HG03108 (cell line): ENCODE measurements at regions not wholly inside any gene's neighbourhood (a gene's known extent, or its start where the extent isn't known, plus 50 kb on each side); places are given as distances from the start of the nearest gene placed in this dataset.

Source experiments
- ATAC-seq: cut with Tn5 transposase; IDR thresholded peaks from one replicate; pipeline ENCODE4 v1.9.1; 2021; ENCODE audit warnings: moderate library complexity; ENCODE audit not compliant: unreplicated experiment

- no peak for ATAC-seq
Observed at GRCh38 chr5:73267766-73268435, 94.9 kb downstream of the TMEM174 start.

- no peak for ATAC-seq
Observed at GRCh38 chr5:73266925-73267765, 94.2 kb downstream of the TMEM174 start.

GRCh38 chr5:73266176-73266738 is 93.3 kb downstream of the TMEM174 start:
- no peak for ATAC-seq

- no peak for ATAC-seq
Observed at GRCh38 chr5:73265641-73266040, 92.6 kb downstream of the TMEM174 start.

GRCh38 chr5:73264631-73265030 is 91.6 kb downstream of the TMEM174 start:
- no peak for ATAC-seq

- ATAC-seq: no peak
Observed at GRCh38 chr5:73263001-73263710, 90.2 kb downstream of the TMEM174 start.

- no peak for ATAC-seq
Observed at GRCh38 chr5:73256862-73257261, 83.9 kb downstream of the TMEM174 start.

- no peak for ATAC-seq
Observed at GRCh38 chr5:73256462-73256861, 83.5 kb downstream of the TMEM174 start.

GRCh38 chr5:73256012-73256411 is 83.0 kb downstream of the TMEM174 start:
- ATAC-seq: no peak

- ATAC-seq: no peak
Observed at GRCh38 chr5:73254642-73255041, 81.6 kb downstream of the TMEM174 start.

GRCh38 chr5:73253047-73253660 is 80.2 kb downstream of the TMEM174 start:
- no peak for ATAC-seq

GRCh38 chr5:73250645-73251044 is 77.7 kb downstream of the TMEM174 start:
- ATAC-seq: no peak

- ATAC-seq: no peak
Observed at GRCh38 chr5:73242735-73243134, 69.7 kb downstream of the TMEM174 start.

- no peak for ATAC-seq
Observed at GRCh38 chr5:73238873-73239272, 65.9 kb downstream of the TMEM174 start.

- ATAC-seq: no peak
Observed at GRCh38 chr5:73236541-73237128, 63.6 kb downstream of the TMEM174 start.

- ATAC-seq: no peak
Observed at GRCh38 chr5:73234204-73234555, 61.2 kb downstream of the TMEM174 start.

GRCh38 chr5:73233461-73234203 is 60.6 kb downstream of the TMEM174 start:
- no peak for ATAC-seq

GRCh38 chr5:73233053-73233460 is 60.1 kb downstream of the TMEM174 start:
- ATAC-seq: no peak

- no peak for ATAC-seq
Observed at GRCh38 chr5:73232266-73233041, 59.5 kb downstream of the TMEM174 start.
